Erythroblast (primary cell): ENCODE measurements at regions not wholly inside any gene's neighbourhood (a gene's known extent, or its start where the extent isn't known, plus 50 kb on each side); places are given as distances from the start of the nearest gene placed in this dataset.

Source experiments
- GATA1 ChIP-seq: IDR thresholded peaks from 2 replicates; pipeline ENCODE4 v1.6.1; 2011; ENCODE audit warnings: low read depth, mild to moderate bottlenecking, control low read depth, low read length, moderate library complexity
- POLR2A ChIP-seq: IDR thresholded peaks from 2 replicates; pipeline ENCODE4 v1.6.1; 2011; ENCODE audit warnings: mild to moderate bottlenecking, low read length

DNA sequence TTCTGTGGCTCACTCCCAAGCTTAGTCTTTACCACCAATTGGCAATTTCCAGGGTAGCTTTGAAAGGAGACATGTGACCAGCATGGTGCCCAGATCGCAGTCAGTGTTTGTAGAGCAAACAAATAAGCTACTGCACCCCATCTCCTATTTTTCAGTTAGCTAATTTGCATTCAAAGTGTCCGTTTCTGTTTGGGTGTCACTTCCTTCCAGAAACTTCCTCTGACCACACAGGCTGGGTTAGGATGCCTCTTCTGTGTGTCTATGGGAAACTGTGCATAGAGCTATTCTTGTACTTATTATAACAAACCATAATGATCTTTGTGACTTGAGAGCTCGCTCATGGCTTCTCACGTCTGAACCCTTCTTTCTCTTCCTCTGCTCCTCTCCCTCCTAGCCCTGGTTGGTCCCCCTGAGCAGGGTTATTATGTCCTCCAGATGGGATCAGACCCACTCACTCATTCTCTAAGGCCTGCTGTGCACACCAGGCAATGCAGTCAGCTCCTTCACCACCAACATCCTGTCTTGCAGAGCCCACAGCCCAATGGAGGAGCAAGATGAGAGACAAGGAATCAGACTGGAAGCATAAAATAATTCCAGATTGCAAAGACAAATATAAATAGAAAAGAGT lies 101.2 kb upstream of the ALK start:
- no peak for TF ChIP-seq POLR2A
- no peak for TF ChIP-seq GATA1
